GM21737 (cell line): ENCODE measurements at regions not wholly inside any gene's neighbourhood (a gene's known extent, or its start where the extent isn't known, plus 50 kb on each side); places are given as distances from the start of the nearest gene placed in this dataset.
"Not testable (repeated sequence)": the region's sequence is repeated elsewhere in the genome, so short reads cannot be mapped to it uniquely, and the experiment has no call there.

ENCODE experiments used
- ATAC-seq: cut with Tn5 transposase; IDR thresholded peaks from one replicate; pipeline ENCODE4 v1.9.1; 2021; ENCODE audit warnings: mild to moderate bottlenecking, moderate library complexity; ENCODE audit not compliant: unreplicated experiment

- ATAC-seq = no peak
Measured at GRCh38 chr14:105852378-105853088, 326.1 kb downstream of the TMEM121 start.

- no peak for ATAC-seq
Measured at GRCh38 chr14:105853089-105853906, 326.9 kb downstream of the TMEM121 start.

DNA sequence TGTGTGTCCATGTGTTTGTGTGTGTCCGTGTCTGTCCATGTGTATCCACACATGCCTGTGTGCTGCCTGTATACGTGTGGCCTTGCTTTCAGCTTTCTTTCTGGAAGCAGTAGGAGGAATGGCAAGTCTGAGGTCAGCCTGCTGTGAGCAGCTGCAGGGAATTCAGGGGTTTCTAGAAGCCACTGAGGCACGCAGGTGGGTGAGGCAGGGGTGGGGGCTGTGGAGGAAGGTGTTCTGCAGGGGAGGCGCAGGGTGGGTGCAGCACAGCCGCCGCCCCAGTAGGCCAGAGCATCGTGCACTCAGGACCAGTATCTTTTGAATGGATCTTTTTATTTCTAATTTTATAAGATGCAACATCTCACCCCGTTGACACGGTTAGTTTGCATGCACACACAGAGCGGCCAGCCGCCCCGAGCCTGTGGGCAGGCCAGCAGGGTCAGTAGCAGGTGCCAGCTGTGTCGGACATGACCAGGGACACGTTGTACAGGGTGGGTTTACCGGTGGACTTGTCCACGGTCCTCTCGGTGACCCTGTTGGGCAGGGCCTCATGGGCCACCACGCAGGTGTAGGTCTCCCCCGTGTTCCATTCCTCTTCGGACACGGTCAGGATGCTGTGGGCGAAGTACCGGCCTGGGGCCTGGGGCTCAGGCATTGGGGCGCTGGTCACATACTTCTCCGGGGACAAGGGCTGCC lies 327.7 kb downstream of the TMEM121 start:
- no peak for ATAC-seq

GRCh38 chr14:105854600-105855245 lies 328.3 kb downstream of the TMEM121 start:
- ATAC-seq = no peak

GRCh38 chr14:105855246-105855892 lies 329.0 kb downstream of the TMEM121 start:
- ATAC-seq = no peak

GRCh38 chr14:105855893-105856675 lies 329.7 kb downstream of the TMEM121 start:
- no peak for ATAC-seq

GRCh38 chr14:105856676-105857219 lies 330.4 kb downstream of the TMEM121 start:
- ATAC-seq = no peak

- ATAC-seq = no peak
Measured at GRCh38 chr14:105857220-105857825, 330.9 kb downstream of the TMEM121 start.

DNA sequence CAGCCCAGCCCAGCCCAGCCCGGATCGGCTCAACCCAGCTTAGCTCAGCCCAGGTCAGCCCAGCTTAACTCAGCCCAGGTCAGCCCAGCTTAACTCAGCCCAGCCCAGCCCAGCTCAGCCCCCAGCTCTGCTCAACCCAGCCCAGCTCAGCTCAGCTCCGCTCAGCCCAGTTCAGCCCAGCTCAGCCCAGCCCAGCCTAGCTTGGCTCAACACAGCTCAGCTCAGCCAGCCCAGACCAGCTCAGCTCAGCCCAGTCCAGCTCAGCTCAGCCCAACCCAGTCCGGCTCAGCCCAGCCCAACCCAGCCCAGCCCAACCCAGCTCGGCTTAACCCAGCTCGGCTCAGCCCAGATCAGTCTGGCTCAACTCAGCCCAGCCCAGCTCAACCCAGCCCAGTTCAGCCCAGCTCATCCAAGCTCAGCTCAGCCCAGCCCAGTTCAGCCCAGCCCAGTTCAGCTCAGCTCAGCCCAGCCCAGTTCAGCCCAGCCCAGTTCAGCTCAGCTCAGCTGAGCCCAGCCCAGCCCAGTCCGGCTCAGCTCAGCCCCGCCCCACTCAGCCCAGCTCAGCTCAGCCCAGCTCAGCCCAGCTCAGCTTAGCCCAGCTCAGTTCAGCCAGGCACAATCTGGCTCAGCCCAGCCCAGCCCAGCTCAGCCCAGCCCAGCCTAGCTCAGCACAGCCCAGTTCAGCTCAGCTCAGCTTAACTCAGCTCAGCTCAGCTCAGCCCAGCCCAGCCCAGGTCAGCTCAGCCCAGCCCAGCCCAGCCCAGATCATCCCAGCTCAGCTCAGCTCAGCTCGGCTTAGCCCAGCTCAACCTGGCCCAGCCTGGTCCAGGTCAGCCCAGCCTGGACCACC lies 331.7 kb downstream of the TMEM121 start:
- no peak for ATAC-seq

DNA sequence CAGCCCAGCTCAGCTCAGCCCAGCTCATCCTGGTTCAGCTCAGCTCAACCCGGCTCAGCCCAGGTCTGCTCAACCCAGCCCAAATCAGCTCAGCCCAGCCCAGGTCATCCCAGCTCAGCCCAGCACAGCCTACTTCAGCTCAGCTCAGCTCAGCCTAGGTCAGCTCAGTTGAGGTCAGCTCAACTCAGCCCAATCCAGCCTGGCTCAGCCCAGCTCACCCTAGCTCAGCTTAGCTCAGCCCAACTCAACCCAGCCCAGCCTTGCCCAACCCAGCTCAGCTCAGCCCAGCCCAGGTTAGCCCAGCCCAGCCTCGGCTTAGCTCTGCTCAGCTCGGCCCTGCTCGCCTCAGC lies 332.3 kb downstream of the TMEM121 start:
- ATAC-seq = no peak

DNA sequence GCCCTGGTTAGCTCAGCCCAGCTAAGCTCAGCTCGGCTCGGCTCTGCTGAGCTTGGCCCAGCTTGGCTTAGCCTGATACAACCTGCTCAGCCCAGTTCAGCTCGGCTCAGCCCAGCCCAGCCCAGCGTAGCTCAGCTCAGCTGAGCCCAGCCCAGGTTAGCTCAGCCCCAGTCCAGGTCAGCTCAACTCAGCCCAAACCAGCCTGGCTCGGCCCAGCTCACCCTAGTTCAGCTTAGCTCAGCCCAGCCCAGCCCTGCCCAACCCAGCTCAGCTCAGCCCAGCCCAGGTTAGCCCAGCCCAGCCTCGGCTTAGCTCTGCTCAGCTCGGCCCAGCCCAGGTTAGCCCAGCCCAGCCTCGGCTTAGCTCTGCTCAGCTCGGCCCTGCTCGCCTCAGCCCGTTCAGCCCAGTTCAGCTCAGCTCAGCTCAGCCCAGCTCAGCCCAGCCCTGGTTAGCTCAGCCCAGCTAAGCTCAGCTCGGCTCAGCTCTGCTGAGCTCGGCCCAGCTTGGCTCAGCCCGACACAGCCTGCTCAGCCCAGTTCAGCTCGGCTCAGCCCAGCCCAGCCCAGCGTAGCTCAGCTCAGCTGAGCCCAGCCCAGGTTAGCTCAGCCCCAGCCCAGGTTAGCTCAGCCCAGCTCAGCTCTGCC lies 332.8 kb downstream of the TMEM121 start:
- ATAC-seq = not testable (repeated sequence)

DNA sequence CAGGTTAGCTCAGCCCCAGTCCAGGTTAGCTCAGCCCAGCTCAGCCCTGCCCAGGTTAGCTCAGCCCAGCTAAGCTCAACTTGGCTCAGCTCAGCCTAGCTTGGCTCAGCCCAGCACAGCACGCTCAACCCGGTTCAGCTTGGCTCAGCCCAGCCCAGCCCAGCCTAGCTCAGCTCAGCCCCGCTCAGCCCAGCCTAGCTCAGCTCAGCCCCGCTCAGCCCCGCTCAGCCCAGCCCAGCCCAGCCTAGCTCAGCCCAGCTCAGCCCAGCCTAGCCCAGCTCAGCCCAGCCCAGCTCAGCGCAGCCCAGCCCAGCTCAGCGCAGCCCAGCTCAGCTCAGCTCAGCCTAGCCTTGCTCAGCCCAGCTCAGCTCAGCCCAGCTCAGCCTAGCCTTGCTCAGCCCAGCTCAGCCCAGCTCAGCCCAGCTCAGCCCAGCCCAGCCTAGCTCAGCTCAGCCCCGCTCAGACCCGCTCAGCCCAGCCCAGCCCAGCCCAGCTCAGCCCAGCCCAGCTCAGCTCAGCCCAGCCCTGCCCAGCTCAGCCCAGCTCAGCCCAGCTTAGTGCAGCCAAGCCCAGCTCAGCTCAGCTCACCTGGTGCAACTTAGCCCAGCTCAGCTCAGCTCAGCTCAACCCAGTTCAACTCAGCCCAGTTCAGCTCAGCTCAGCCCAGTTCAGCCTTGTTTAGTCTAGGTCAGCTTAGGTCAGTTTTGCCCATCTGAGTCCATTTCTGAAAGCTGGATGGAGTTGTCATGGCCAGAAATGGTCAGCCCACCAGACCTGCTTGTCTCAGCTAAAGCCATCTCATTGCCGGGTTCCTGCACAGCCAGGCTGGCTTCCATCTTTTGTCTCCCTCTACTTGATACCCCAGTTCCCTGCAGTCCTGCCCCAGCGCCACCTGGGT lies 333.6 kb downstream of the TMEM121 start:
- ATAC-seq = no peak

DNA sequence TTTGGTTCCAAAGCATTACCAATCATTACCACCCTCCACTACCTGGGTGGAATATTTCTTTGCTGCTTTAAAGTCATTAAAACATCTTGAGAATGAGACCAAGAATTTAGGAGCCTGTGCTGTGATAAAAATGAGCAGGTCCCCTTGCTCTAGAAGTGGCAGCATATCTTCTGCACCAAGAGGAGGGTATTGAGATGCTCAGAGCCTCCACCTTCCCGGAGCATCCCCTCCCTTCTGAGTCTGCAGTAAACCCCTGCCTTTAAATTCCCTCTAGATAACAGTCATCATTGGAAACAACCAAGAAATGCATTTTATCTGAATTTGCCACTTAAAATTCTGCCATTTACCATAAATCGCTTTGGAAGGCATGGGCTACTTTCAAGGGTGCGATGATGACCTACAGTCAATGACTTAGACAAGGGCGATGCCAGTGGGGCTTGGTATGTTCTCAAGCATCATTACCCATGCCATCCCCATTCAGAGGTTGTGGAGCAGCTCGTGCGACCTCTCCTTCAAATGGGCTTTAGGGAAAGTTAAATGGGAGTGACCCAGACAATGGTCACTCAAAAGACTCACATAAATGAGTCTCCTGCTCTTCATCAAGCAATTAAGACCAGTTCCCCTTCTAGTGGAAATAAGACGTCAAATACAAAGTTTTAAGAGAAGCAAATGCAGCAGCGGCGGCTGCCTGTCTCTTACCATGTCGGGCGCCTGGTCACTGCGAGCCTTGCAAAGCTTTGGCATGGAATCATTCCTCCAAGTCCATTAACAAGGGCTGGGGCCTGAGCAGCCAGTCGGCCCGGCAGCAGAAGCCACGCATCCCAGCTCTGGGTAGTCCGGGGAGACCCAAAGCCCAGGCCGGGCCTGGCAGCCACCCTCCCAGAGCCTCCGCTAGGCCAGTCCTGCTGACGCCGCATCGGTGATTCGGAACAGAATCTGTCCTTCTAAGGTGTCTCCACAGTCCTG lies 334.5 kb downstream of the TMEM121 start:
- no peak for ATAC-seq

GRCh38 chr14:105861985-105862465 lies 335.6 kb downstream of the TMEM121 start:
- ATAC-seq = peak; percentile 48

DNA sequence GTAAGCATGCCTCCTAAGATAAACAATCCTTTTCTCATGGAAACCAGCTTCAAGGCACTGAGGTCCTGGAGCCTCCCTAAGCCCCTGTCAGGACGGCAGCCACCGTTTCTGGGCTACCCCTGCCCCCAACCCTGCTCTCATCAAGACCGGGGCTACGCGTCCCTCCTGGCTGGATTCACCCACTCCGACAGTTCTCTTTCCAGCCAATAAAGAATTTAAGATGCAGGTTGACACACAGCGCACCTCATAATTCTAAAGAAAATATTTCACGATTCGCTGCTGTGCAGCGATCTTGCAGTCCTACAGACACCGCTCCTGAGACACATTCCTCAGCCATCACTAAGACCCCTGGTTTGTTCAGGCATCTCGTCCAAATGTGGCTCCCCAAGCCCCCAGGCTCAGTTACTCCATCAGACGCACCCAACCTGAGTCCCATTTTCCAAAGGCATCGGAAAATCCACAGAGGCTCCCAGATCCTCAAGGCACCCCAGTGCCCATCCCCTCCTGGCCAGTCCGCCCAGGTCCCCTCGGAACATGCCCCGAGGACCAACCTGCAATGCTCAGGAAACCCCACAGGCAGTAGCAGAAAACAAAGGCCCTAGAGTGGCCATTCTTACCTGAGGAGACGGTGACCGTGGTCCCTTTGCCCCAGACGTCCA lies 336.3 kb downstream of the TMEM121 start:
- no peak for ATAC-seq
